NCI-H2171 (cell line): ENCODE measurements at regions not wholly inside any gene's neighbourhood (a gene's known extent, or its start where the extent isn't known, plus 50 kb on each side); places are given as distances from the start of the nearest gene placed in this dataset.

Experiments
- DNase-seq: peaks from one replicate; lab custom pipeline; 2025; lab: John Stamatoyannopoulos, UW

DNA sequence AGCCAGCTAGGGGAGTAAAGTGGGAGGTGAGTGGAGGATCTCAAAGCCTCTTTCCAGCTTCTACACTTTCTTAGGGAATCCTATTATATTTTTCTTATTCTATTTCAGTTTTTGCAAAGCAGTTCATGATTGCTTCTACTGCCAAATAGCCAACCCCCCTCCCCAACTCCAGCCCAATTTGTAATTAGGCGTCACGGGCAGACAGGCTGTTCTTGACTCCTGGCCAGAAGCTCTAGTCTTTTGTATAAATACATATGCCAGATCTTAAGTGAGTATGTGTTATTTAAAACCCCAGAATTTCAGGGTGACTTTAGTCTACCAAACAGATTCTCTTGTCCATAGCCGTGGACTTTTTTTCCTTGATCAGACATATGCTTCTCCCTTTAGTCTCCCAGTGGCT is 255.2 kb downstream of the BUB3 start:
- no peak for DNase-seq

DNA sequence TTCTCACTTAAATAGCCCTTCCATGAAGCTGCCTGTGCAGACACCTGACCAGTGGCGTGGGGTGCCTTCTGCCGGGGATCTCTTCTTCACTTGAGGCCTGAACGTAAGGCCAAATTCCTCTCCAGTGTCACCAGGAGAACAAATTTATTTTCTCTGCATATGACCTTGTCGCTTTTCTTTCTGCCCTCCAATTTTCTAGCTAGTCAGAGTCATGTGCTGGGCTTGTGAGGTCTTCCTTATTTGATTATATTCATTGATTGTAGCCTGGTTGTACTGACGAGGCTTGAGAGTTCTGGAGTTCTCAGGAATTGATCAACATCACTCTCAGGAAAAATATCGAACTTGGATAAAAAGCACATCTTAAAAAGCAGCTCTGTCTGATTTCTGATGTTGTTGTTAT is 255.7 kb downstream of the BUB3 start:
- DNase-seq = no peak

DNA sequence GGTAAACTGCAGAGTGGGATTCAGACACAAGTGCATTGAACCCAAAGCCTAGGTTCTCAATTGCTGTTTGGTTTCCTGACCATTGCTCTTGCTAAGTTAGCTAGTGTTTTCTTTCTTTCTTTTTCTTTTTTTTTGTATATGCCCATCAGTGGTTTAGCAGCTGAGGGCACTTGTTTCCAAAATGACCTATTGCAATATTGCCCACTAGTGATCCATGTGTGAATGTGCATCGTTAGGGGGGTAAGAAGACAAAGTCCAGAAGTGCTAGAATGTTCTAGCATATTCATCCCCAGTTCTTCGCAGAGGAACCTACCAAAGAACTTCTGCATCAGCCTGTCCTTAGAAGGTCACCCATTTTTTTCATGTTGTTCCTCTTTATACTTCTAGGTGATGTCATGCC is 252.8 kb upstream of the GPR26 start:
- DNase-seq = no peak

GRCh38 chr10:123415523-123415922 is 250.6 kb upstream of the GPR26 start:
- no peak for DNase-seq

DNA sequence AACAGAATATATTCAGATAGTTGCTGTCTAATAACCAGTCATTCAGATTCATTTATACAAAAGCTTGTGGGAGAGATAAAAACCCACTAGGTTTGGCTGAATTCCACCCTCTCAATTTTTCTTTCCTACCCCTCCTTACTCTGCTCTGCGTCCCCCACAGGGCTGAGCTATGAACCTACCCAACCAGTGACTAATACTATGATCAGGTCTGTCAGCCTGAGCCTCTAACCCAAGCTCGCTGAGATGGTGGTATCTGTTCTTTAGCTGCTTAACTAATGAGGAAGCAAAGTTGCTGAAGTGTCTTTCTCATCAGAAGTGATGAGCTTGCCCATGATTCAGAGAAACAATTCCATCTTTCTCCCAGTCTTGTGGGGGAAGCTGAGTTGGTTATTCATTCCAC is 248.7 kb upstream of the GPR26 start:
- no peak for DNase-seq

GRCh38 chr10:123421461-123421860 is 244.7 kb upstream of the GPR26 start:
- no peak for DNase-seq

GRCh38 chr10:123422261-123422660 is 243.9 kb upstream of the GPR26 start:
- DNase-seq = no peak

DNA sequence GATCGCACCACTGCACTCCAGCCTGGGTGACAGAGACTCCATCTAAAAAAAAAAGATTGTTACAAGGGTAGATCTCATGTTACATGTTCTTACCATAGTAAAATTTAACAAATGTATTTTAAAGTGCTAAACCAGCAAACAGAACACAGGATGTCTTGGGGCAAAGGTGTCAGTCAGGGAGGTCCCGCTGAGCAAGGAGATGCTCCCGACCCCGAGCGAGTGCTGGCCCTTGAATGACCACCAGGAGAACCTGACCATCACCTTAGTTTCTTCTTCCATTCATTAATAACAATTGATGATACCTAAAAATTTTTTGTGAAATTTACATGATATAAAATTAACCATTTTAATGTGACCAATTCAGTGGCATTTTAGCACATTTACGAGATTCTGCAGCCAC is 241.6 kb upstream of the GPR26 start:
- no peak for DNase-seq

DNA sequence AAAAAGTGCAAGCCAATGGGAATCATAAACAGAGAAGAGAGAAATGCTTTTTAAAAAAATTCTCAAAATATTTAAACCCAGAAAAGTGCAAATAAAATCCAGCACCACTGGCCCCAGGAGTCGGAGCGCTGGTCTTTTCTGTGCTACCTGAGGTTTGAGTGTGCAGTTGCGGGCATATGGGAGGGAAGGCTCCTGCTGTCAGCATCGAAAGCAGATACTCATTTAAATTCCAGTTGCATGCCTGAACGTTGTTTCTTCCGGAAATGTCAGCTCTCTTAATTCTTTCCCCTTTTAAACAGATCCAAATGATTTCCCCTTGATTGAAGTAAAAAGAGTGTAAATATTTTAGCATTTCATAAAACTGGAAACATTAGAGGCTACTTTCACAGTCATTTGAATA is 240.5 kb upstream of the GPR26 start:
- no peak for DNase-seq

GRCh38 chr10:123427165-123427786 is 238.9 kb upstream of the GPR26 start:
- DNase-seq = no peak

DNA sequence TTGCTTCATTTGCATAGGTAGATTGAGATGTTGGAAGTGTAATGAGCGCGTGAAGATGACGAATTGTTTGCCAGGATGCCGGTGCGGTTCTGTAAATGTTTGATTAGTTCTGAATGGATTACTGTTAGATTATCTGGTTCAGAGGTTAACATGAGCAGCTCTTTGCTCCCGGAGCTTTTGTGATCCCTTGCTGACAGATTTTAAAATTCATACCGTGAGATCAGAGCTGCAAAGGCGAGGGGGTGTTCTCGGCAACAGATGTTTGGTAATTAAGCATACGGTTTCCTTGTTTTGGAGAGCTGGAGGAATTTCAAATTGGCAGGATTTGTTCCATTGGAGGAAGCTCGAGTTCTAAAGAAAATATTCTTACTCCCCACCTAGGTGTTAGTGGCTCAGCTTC is 237.8 kb upstream of the GPR26 start:
- DNase-seq = peak; percentile 43

DNA sequence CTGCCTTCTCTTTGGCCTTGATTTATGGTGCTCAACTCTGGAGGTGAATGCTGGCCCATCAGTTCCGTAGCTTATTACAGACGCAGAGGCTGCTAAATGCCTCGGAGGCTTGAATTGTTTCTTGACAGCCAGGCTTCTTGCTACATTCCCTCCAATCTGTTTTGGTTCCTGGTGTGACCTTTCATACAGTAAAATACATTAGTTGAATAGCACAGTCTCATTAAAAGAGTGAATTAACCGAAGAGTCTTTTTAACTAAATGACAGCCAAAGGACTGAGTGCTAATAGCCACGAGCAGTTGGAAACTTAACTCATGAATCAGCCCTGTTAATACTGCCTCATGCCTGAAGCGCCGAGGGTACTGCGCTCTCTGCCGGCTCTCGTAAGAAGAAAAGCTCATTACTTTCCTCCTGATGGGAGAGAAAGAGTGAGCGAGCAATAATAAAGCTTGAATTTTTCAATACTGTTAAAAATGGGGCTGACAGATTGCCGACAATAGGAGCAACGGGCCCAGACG is 236.4 kb upstream of the GPR26 start:
- DNase-seq = no peak

- DNase-seq = no peak
These were observed 232.6 kb upstream of the GPR26 start for GRCh38 chr10:123433539-123433938.

DNA sequence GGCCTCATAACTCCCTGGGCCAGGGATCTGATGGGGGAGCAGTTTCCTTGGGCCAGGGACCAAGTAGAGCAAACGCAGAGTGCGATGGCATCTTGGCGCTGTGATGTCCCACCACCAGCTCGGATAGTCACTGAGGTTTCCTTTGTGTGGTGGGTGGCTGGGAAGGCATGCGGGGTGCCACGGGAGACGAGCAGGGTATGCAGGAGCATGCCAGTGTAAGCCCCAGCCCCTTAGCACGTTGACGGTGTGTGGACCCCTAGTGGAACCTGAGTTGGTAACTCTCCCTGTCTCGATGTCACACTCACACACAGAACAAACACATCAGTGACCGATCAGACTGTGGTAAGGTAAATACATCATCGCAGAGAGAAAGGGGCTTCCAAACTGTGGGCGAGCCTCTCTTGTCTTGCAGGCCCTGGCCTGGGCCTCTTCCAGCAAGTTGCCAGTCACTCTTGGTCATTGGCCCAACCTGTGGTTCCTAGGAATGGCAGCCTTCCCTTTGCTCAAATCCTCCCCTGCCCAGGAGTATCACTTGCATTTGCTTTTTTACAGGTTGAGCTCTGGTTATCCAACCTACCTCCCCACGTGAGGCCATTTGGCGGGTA is 231.6 kb upstream of the GPR26 start:
- no peak for DNase-seq

GRCh38 chr10:123442901-123443300 is 223.3 kb upstream of the GPR26 start:
- DNase-seq = no peak

- DNase-seq = no peak
These were observed 222.2 kb upstream of the GPR26 start for GRCh38 chr10:123443924-123444323.

- DNase-seq = no peak
These were observed 220.8 kb upstream of the GPR26 start for GRCh38 chr10:123445261-123445775.

DNA sequence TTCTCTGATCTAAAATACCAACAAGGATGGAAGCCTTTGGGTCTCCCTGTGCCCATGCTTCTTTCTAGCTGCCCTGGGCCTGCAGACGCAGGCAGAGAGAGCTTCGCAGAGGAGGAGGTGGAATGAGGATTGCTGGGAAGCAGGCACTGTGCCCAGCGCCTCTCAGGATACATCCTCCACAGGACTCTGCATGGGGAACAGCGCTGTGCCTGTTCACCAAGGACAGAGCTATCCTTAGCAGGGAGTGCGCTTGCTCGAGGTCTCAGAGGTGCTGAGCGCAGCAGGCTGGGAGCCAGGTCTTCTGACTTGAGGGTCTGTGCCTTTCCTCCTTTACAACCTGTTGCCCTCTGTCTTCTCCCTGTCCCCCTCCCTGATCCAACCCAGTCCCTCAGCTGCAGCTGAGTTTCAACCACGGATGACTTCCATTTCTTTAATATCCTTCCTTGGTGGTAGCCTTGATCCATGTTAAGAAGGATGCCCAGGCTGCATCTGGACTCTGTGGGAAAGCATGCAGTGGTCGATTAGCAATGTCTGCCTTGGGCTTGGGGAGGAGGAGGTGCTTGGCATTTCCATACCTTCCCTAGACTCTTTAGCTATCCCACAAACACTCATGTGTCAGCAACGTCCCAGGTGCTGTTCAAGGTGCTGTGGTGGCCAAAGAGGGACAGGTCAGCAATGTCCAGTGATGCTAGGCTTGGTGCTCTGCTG is 219.6 kb upstream of the GPR26 start:
- no peak for DNase-seq

DNA sequence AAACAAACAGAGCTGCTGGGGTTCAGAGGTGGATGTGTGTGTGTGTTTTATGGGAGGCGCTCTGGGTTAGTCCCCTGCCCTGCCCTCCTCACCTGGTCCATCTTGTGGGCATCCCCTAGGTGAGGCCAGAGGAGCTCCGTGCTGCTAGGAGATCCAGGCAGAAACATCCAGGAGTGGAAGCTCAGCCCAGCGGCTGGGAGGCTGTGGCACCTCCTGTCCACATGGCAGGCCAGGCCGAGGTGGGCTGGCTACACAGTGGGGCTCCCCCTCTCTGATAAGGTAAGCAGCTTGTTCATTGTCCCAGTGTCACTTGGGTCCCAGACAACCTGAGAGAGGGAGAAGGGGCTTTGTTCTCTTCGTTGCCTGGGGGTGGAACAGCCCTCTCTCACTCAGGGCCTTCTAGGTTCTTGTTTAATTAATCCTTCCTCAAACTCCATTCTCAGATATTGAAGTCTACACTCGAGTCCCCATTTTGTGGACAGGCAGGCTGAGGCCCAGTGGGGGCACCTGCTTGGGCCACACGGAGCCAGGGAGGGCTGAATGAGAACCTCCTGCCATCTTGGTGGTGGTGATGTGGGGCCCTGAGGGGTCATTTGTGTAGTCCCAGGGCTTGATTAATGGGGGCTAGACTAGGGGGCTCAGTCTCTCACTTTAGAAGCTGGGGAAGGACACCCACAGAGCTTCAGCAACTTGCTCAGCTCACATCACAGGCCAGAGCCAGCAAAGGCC is 216.8 kb upstream of the GPR26 start:
- DNase-seq = no peak

DNA sequence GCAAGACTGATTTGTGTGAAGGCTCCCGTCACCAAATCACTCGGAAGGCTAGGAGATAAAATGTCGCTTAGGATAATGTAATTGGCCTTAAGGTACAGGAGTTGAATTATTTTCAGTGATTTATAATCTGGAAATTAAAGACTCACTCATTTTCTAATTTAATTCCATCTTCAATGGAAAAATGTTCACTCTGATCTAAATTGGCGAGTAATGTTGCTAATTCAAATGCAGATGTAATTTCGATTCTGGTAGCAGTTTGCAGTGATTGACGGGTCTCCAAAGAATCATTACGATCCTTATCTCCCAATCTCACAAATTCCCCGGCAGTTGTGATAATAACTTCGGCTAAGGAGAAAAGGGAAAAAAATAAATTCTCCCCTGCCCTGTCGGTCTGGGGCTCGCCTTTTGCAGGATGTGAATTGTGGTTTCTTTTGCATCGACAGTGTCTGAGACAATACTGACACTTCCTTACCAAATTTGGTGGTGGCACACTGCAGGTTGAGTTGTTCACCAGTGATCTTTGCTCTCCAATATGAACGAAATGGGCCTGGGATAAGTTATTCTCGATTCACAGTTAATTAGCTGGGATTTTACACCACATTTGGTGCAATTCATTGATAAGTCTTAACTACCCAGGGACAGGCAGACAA is 215.1 kb upstream of the GPR26 start:
- no peak for DNase-seq

DNA sequence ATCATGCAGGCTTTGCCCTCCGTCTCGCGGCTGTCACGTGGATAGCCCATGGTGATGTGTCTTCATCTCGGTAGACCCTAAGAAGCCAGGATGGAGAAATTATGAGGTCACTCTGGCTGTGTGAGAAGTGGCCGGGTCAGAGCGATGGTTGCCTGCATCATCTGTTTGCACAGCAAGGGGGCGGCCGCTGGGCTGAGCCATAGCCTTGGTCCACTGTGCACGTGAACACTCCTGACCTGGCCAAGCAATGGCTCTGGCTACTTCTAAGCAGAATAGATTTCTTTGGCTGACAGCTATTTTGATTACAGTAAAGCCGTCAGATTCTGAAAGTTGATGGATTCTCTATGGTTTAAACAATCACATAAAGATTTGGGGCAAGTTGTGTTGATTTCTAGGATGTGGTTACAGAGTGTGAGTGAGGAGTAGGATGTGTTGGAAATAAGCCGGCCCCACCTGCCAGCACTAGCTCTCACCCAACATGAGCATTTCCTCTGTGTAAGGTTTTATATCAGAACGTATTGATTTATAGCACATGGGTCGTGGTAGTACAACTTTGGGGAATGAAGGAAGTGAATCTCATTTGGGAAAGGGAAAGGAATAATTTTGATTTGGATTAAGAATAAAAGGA is 214.4 kb upstream of the GPR26 start:
- no peak for DNase-seq

DNA sequence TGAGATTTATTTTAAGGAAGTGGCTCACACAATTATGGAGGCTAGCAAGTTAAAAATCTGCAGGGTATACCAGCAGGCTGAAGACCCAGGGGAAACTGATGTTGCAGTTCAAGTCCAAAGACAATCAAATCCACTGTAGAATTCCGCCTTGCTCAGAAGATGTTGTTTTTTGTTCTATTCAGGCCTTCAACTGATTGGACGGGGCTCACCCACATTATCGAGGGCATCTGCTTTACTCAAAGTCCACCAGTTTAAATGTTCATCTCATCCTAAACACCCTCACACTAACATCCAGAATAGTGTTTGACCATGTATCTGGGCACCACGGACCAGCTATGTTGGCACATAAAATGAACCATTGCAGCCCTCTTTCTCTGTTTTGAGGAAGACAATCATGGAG is 211.2 kb upstream of the GPR26 start:
- DNase-seq = no peak
